HAP-1 (cell line): ENCODE measurements at regions not wholly inside any gene's neighbourhood (a gene's known extent, or its start where the extent isn't known, plus 50 kb on each side); places are given as distances from the start of the nearest gene placed in this dataset.

ENCODE experiments used
- DNase-seq, 2 experiments: peaks; one replicate each; pipeline ENCODE4 v3.0.0-alpha.2; 2016 to 2020; ENCODE audit warnings: low spot score in 2 of 2
- H3K27me3 ChIP-seq: fragments of 250-450 bp; sonication (Bioruptor Pico); 2 replicates; pipeline ENCODE4 v1.5.1; 2020; ENCODE audit warnings: low read depth, mild to moderate bottlenecking, moderate library complexity
- H3K36me3 ChIP-seq: fragments of 250-450 bp; sonication (Bioruptor Pico); replicated peaks from 2 replicates; pipeline ENCODE4 v1.5.1; 2020; ENCODE audit warnings: mild to moderate bottlenecking
- H3K4me1 ChIP-seq: fragments of 250-450 bp; sonication (Bioruptor Pico); 2 replicates; pipeline ENCODE4 v1.5.1; 2020; ENCODE audit warnings: mild to moderate bottlenecking
- H3K4me3 ChIP-seq: fragments of 250-450 bp; sonication (Bioruptor Pico); 2 replicates; pipeline ENCODE4 v1.5.1; 2020; ENCODE audit warnings: mild to moderate bottlenecking, moderate library complexity
- H3K9me3 ChIP-seq: fragments of 250-450 bp; sonication (Bioruptor Pico); 2 replicates; pipeline ENCODE4 v1.5.1; 2020; ENCODE audit warnings: mild to moderate bottlenecking, moderate library complexity
- in situ Hi-C: fragments of 300-500 bp; cut with MboI; formaldehyde crosslinking; loops from 3 replicates; pipeline ENCODE4 v1.14.3; 2020; ENCODE audit warnings: low sequenced_read_pairs, inconsistent platforms, mixed read lengths

DNA sequence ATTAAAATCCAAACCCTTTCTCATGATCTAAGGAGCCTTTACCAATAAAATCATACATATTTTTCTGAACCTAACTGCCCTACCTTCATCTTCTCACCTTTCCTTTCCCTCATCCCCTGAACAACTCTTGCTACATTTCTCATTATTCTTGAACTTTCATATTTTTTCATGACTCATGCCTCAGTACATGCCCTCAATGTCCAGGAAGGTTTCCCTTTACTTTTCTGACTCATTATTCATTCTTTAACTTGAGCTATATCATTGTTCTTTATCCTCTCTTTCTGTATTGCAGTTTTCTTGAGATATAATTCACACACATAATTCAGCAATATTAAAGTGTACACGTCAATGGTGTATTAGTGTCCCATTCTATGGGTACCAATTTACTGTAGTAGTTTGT, 231.0 kb downstream of the ALG10B start:
- H3K27me3 ChIP-seq, result no peaks in the 10 kb centered on the region
- no peaks in the 10 kb centered on the region for H3K4me1 ChIP-seq
- in situ Hi-C loops, result no loop called here
- H3K9me3 ChIP-seq, result no peaks in the 10 kb centered on the region
- no peak overlapping the region for H3K4me3 ChIP-seq
- no peaks in the 10 kb centered on the region; the same call in 1 of the 2 replicates for H3K36me3 ChIP-seq
- DNase-seq, result no peak

- no peak for DNase-seq
- in situ Hi-C loops, result no loop called here
- Histone ChIP-seq H3K27me3 (no peaks in the 10 kb centered on the region), H3K9me3 (no peaks in the 10 kb centered on the region), H3K36me3 (no peaks in the 10 kb centered on the region; the same call in 1 of the 2 replicates), H3K4me3 (no peak overlapping the region), H3K4me1 (peaks cover 10% of the 10 kb centered on the region)
Observed at GRCh38 chr12:38555620-38556591, 239.3 kb downstream of the ALG10B start.

- peaks cover 10% of the 10 kb centered on the region for H3K4me1 ChIP-seq
- H3K27me3 ChIP-seq, result no peaks in the 10 kb centered on the region
- in situ Hi-C loops, result no loop called here
- no peaks in the 10 kb centered on the region for H3K36me3 ChIP-seq
- no peaks in the 10 kb centered on the region for H3K9me3 ChIP-seq
- DNase-seq, result no peak
- no peak overlapping the region for H3K4me3 ChIP-seq
Observed at GRCh38 chr12:38556647-38557046, 240.1 kb downstream of the ALG10B start.

GRCh38 chr12:38585086-38585485, 268.5 kb downstream of the ALG10B start:
- no peaks in the 10 kb centered on the region for H3K9me3 ChIP-seq
- in situ Hi-C loops, result no loop called here
- peaks cover 5% of the 10 kb centered on the region for H3K4me1 ChIP-seq
- H3K27me3 ChIP-seq, result no peaks in the 10 kb centered on the region
- no peaks in the 10 kb centered on the region for H3K36me3 ChIP-seq
- no peak overlapping the region for H3K4me3 ChIP-seq
- no peak for DNase-seq

DNA sequence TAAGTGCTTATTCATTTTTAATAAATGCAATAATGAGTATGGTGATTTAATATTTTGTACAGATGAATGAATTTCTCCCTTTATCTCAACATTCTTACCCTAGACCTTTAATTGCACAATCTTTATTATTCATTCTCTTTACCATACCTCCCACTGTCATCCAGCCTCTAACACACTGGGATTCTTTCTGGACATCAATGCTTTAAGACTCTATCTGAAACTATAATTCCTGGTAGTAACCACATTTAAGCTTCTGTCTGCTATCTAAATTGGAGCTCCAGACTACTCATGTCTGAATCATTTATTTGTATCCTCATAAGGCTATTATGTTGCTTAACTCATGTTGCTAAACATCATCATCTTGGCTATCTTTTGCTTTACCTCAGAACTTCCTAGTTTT, 270.2 kb downstream of the ALG10B start:
- no peaks in the 10 kb centered on the region for H3K9me3 ChIP-seq
- H3K36me3 ChIP-seq, result no peaks in the 10 kb centered on the region
- no peak for DNase-seq
- peaks cover 5% of the 10 kb centered on the region for H3K4me1 ChIP-seq
- in situ Hi-C loops, result no loop called here
- no peak overlapping the region for H3K4me3 ChIP-seq
- H3K27me3 ChIP-seq, result no peaks in the 10 kb centered on the region

DNA sequence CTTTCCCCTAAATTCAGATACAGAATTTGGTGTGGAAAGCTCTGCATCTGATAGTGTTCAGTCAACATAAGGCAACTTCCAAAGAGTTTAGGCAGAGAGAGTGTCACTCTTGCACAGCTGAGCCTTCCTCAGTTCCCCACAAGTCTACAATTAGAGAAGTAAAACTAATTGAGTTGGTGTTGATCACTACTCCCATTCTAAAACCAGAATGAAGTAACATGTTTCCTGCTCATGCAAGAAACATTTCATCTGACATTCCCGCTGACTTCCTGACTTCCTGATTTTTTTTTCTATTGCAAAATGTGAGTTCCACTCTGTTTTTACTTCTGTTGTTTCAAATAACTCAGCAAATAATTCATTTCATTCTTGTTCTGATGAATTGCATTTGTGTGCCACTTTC, 271.0 kb downstream of the ALG10B start:
- H3K4me3 ChIP-seq, result no peak overlapping the region
- DNase-seq, result no peak
- H3K27me3 ChIP-seq, result no peaks in the 10 kb centered on the region
- H3K36me3 ChIP-seq, result no peaks in the 10 kb centered on the region
- no peaks in the 10 kb centered on the region for H3K9me3 ChIP-seq
- in situ Hi-C loops, result no loop called here
- H3K4me1 ChIP-seq, result peaks cover 5% of the 10 kb centered on the region

DNA sequence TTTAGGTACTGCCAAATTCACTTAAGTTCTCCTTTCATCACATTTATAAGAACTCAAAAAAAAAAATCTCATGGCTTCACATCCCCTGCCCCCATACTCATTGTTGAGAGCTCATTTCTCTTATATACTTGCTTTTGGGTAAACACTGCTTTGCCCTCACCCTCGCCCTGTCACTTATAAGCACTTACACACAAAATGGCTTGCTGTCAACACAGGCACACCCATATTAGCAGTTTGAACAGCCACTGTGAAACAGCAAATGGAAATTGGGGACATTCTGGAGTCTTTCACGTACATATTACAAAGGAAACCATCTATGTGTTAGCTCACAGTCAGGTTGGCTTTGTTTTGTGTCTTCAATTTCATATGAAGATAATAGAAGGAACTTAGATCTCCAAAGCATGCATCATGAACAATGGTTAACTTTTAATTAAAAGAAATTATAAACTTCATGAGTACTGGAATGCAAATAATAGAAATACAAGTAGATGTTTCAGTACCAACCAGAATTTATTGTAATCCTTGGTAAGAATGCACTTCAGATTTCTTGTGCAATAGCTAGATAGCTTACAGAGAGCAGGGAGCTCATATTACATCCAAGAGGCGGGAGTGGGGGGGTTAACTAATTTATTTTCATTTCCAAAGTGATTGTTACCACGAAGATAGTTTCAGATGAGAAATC, 272.2 kb downstream of the ALG10B start:
- in situ Hi-C loops, result no loop called here
- DNase-seq, result no peak
- H3K9me3 ChIP-seq, result no peaks in the 10 kb centered on the region
- no peaks in the 10 kb centered on the region for H3K36me3 ChIP-seq
- no peak overlapping the region for H3K4me3 ChIP-seq
- H3K4me1 ChIP-seq, result peaks cover 5% of the 10 kb centered on the region
- H3K27me3 ChIP-seq, result no peaks in the 10 kb centered on the region

- Histone ChIP-seq H3K27me3 (no peaks in the 10 kb centered on the region), H3K36me3 (no peaks in the 10 kb centered on the region), H3K9me3 (no peaks in the 10 kb centered on the region), H3K4me1 (peaks cover 5% of the 10 kb centered on the region), H3K4me3 (no peak overlapping the region)
- in situ Hi-C loops, result no loop called here
- no peak for DNase-seq
Observed at GRCh38 chr12:38589306-38589632, 272.7 kb downstream of the ALG10B start.

DNA sequence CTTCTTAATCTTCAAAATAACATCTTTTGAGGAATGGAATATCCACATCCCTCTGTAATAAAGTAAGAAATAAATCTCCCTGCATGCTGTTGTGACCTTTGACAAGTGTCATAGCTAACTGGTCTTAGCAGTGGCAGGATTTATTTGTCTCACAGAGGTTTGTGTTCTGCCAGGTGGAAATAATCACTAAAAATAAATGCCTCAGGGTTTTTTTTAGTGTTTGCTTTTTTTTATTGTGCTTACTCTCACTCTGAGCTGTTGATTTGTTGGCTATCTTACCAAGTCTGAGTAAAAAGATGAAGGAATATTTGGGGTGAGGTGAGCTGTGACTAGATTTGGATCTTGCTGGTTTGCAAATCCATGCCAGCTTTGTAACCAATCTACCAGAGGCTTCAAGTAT, 285.4 kb downstream of the ALG10B start:
- H3K4me3 ChIP-seq, result no peak overlapping the region
- H3K27me3 ChIP-seq, result no peaks in the 10 kb centered on the region
- DNase-seq, result no peak
- peaks cover 5% of the 10 kb centered on the region; the same call in 1 of the 2 replicates for H3K9me3 ChIP-seq
- no peaks in the 10 kb centered on the region for H3K36me3 ChIP-seq
- in situ Hi-C loops, result no loop called here
- H3K4me1 ChIP-seq, result no peaks in the 10 kb centered on the region
